IPS-20b (cell line): ENCODE measurements at regions not wholly inside any gene's neighbourhood (a gene's known extent, or its start where the extent isn't known, plus 50 kb on each side); places are given as distances from the start of the nearest gene placed in this dataset.

Experiments
- H3K27ac ChIP-seq: one replicate; pipeline ENCODE4 v1.5.1; 2013; ENCODE audit warnings: low read length
- H3K27me3 ChIP-seq: 2 replicates; pipeline ENCODE4 v1.6.1; 2013; ENCODE audit warnings: mild to moderate bottlenecking, low read length, inconsistent platforms; ENCODE audit not compliant: insufficient read depth
- H3K36me3 ChIP-seq: 2 replicates; pipeline ENCODE4 v1.6.1; 2013; ENCODE audit warnings: low read depth, mild to moderate bottlenecking, inconsistent platforms, low read length, moderate library complexity; ENCODE audit not compliant: insufficient read depth
- H3K4me1 ChIP-seq: 2 replicates; pipeline ENCODE4 v1.6.1; 2013; ENCODE audit warnings: mild to moderate bottlenecking, control low read depth, inconsistent platforms, low read length, moderate library complexity; ENCODE audit not compliant: insufficient read depth
- H3K4me3 ChIP-seq: 2 replicates; pipeline ENCODE4 v1.5.1; 2013; ENCODE audit warnings: mild to moderate bottlenecking, low read length, inconsistent platforms
- H3K9ac ChIP-seq: 2 replicates; pipeline ENCODE4 v1.6.1; 2013; ENCODE audit warnings: low read depth, mild to moderate bottlenecking, inconsistent platforms, low read length, moderate library complexity
- H3K9me3 ChIP-seq: 2 replicates; pipeline ENCODE4 v1.6.1; 2013; ENCODE audit warnings: mild to moderate bottlenecking, low read depth, low read length, inconsistent platforms; ENCODE audit not compliant: insufficient read depth

DNA sequence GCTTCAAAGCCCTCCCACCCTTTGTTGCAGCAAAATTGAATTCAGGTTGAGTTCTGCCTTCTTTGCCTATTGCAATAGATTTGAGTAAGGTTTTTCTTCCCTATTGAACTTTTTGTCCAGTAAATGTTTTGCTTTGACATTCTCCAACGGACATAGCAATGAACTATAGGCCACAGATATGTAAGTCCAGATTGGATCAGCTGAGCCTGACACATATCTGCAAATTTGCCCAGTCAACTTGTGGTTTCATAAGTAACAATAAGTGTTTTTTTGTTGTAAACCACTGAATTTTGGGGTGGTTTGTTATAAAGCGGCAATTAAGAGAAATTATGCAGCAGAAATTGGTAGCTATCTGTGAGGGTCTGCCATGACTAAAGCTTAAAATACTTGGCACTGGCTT is 332.1 kb upstream of the SORCS1 start:
- Histone ChIP-seq H3K9me3 (no peaks in the 10 kb centered on the region), H3K36me3 (no peaks in the 10 kb centered on the region), H3K9ac (no peak overlapping the region), H3K4me3 (no peak overlapping the region), H3K27ac (no peak overlapping the region), H3K27me3 (no peaks in the 10 kb centered on the region), H3K4me1 (no peaks in the 10 kb centered on the region)

DNA sequence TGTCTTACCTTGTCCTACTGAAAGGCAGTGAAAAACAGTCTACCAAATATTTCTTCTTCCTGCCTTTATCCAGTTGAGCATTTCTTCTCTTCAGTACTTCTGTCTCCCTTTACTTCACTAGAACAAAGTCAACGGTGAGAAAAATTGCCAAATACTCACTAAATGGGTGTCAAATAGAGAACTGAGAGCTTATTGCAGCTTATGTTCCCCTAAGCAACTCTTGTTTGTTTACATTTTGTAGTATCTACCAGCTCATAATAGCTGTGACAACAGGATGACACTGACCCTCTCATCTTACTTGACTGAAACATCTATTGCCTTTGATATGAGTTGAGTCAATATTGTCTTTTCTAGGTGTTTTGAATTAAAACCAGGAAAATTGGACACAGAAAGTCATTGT is 327.9 kb upstream of the SORCS1 start:
- Histone ChIP-seq H3K4me3 (no peak overlapping the region), H3K36me3 (no peaks in the 10 kb centered on the region), H3K9ac (no peak overlapping the region), H3K27ac (no peak overlapping the region), H3K9me3 (no peaks in the 10 kb centered on the region), H3K4me1 (no peaks in the 10 kb centered on the region), H3K27me3 (no peaks in the 10 kb centered on the region)

GRCh38 chr10:107490389-107490788 is 325.9 kb upstream of the SORCS1 start:
- H3K4me3 ChIP-seq: no peak overlapping the region
- no peak overlapping the region for H3K27ac ChIP-seq
- H3K9me3 ChIP-seq: no peaks in the 10 kb centered on the region
- H3K4me1 ChIP-seq: no peaks in the 10 kb centered on the region
- H3K27me3 ChIP-seq: no peaks in the 10 kb centered on the region
- no peak overlapping the region for H3K9ac ChIP-seq
- no peaks in the 10 kb centered on the region for H3K36me3 ChIP-seq

- no peaks in the 10 kb centered on the region for H3K9me3 ChIP-seq
- H3K36me3 ChIP-seq: no peaks in the 10 kb centered on the region
- no peaks in the 10 kb centered on the region for H3K4me1 ChIP-seq
- no peak overlapping the region for H3K27ac ChIP-seq
- no peak overlapping the region for H3K4me3 ChIP-seq
- no peak overlapping the region for H3K9ac ChIP-seq
- H3K27me3 ChIP-seq: no peaks in the 10 kb centered on the region
These were observed 322.8 kb upstream of the SORCS1 start for GRCh38 chr10:107487284-107487683.

DNA sequence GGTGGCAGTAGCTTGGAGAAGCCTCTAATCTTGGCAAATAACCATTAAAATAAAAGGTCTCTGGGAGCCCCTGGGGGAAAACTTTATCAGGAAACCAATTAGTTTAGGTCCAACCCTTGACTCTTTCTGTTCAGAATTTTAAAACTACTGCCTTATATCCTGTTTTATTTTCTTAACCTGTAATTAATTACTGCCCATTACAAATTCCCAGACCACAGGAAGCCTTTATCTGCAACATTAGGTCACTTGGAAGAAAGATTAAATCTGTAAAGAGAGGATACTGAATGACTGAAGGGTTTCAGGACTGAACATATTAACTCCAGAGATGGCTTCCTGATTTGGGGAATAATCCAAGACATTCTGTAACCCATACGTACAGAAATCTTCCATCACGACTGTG is 320.5 kb upstream of the SORCS1 start:
- no peaks in the 10 kb centered on the region for H3K9me3 ChIP-seq
- no peaks in the 10 kb centered on the region for H3K4me1 ChIP-seq
- no peak overlapping the region for H3K9ac ChIP-seq
- H3K27ac ChIP-seq: no peak overlapping the region
- no peak overlapping the region for H3K4me3 ChIP-seq
- H3K36me3 ChIP-seq: no peaks in the 10 kb centered on the region
- H3K27me3 ChIP-seq: no peaks in the 10 kb centered on the region

DNA sequence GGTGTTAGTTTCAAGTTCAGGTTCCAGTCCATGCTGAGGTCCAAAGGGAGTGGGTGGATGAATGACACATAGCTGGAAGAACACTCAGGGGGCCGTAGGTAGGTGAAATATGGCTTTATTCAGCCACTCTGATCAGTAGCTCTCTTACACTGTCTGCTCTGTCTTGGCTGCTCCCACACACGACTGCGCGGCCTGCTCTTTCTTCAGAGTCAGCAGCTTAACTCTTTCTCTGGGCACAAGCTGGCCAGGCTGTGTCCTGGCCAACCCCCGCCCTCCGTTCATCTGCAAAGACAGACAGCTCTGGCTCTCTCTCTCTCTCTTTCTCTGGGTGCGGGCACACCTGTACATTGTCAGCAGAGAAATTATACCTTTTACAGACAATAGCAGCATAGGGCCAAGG is 317.4 kb upstream of the SORCS1 start:
- no peaks in the 10 kb centered on the region for H3K4me1 ChIP-seq
- no peak overlapping the region for H3K4me3 ChIP-seq
- H3K36me3 ChIP-seq: no peaks in the 10 kb centered on the region
- no peaks in the 10 kb centered on the region for H3K27me3 ChIP-seq
- H3K9me3 ChIP-seq: no peaks in the 10 kb centered on the region
- no peak overlapping the region for H3K9ac ChIP-seq
- no peak overlapping the region for H3K27ac ChIP-seq

DNA sequence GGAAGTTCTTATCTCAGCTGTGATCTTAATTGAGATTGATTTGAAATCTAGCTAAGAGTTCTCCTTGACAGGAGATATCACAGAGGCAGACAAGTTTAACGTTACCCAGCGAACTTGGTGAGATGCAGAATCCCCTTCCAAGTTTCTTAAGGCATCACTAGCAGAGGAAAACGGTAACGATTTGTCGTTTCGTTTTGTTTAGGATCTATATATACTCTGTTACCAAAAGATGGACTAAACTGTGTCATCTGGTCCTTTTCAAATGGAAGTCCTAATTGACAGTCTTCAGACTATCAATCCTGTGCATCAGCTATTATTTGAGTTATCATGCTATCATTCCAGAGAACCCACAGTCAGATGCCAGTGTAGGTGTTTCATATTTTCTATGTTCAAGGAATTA is 316.7 kb upstream of the SORCS1 start:
- Histone ChIP-seq H3K27ac (no peak overlapping the region), H3K4me1 (no peaks in the 10 kb centered on the region), H3K9me3 (no peaks in the 10 kb centered on the region), H3K27me3 (no peaks in the 10 kb centered on the region), H3K9ac (no peak overlapping the region), H3K36me3 (no peaks in the 10 kb centered on the region), H3K4me3 (no peak overlapping the region)

GRCh38 chr10:107480781-107481180 is 316.3 kb upstream of the SORCS1 start:
- H3K4me3 ChIP-seq: no peak overlapping the region
- H3K9me3 ChIP-seq: no peaks in the 10 kb centered on the region
- H3K27me3 ChIP-seq: no peaks in the 10 kb centered on the region
- no peaks in the 10 kb centered on the region for H3K4me1 ChIP-seq
- H3K27ac ChIP-seq: no peak overlapping the region
- no peaks in the 10 kb centered on the region for H3K36me3 ChIP-seq
- H3K9ac ChIP-seq: no peak overlapping the region

DNA sequence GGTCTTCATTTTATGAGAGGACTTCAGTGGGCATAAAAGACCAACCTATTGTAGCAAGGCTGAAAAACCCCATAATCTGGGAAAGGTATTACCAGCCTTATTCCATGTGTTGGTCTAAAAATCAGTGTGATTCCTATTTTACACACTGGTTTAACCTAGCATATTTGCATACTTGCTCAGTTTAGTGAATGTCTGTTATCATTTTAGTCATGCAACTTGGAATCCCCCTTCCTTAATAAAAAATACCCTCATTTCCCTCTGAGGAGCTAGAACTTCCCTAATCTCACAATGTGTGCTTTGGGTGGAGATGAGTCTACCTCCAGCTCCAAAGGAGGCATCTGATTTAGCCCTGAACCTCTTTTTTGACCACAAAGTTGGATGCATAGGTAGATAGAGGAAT is 312.8 kb upstream of the SORCS1 start:
- Histone ChIP-seq H3K27me3 (no peaks in the 10 kb centered on the region), H3K4me1 (no peaks in the 10 kb centered on the region), H3K4me3 (no peak overlapping the region), H3K27ac (no peak overlapping the region), H3K9ac (no peak overlapping the region), H3K36me3 (no peaks in the 10 kb centered on the region), H3K9me3 (no peaks in the 10 kb centered on the region)

GRCh38 chr10:107476408-107476807 is 311.9 kb upstream of the SORCS1 start:
- Histone ChIP-seq H3K4me3 (no peak overlapping the region), H3K27me3 (no peaks in the 10 kb centered on the region), H3K36me3 (no peaks in the 10 kb centered on the region), H3K27ac (no peak overlapping the region), H3K9me3 (no peaks in the 10 kb centered on the region), H3K4me1 (no peaks in the 10 kb centered on the region), H3K9ac (no peak overlapping the region)

DNA sequence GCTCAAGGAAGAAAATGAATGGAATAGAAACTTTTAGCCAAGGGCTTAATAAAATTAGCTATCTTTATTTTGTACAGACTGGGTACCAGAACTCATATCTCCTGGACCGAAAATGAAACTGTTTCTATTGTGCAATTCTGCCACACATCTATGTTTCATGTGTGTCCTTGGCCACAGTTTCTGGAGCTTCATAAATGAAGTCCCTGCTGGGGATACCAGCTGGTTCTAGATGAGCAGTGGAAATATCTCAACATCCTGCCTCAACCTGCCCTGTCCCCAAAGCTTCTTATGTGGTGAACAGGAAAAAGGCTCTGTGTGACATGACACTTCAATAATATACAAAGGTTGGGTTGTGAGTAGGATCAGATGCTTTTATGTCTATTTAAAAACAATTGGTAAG is 310.1 kb upstream of the SORCS1 start:
- Histone ChIP-seq H3K4me1 (no peaks in the 10 kb centered on the region), H3K4me3 (no peak overlapping the region), H3K9me3 (no peaks in the 10 kb centered on the region), H3K36me3 (no peaks in the 10 kb centered on the region), H3K27ac (no peak overlapping the region), H3K9ac (no peak overlapping the region), H3K27me3 (no peaks in the 10 kb centered on the region)

DNA sequence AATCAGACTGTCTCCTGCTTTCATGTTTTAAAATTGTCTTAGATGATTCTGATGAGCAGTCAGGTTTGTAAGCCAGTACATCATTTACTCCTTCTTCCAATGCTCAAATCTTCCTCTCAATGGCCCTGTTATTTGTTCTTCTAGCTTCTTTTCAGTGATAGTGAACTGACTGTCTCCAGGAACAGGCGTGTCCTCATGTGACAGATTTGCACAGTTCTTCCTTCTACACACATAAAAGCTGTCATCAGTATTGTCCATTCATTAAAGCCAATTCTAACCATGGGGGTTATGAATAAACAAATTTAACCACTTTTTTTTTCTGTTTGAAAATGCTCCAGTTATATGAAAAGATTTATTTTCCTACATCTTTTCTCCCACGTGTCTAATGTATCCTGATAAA is 308.7 kb upstream of the SORCS1 start:
- Histone ChIP-seq H3K36me3 (no peaks in the 10 kb centered on the region), H3K4me3 (no peak overlapping the region)

DNA sequence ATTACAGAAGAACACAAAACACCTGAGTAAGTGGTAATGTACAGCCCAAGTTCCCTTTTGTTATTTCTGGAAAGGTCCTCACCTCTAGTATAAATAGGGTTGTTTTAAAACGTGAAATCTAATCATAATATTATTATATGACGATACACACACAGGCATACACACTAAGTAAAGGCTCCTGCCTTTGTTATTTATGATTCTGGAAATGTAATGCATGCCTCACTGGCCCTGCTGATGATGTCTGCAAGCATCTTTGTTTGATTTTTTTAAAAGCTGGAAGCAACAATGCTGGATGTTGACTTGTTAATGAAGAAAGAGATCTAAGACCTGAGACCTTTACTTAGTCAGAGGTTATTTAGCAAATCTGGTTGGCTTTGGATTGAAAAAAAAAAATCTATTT is 307.4 kb upstream of the SORCS1 start:
- Histone ChIP-seq H3K4me3 (no peak overlapping the region), H3K4me1 (no peaks in the 10 kb centered on the region), H3K27me3 (no peaks in the 10 kb centered on the region)

More for the DNA sequence above, 308.7 kb upstream of the SORCS1 start:
- Histone ChIP-seq H3K9me3 (no peaks in the 10 kb centered on the region), H3K27ac (no peak overlapping the region), H3K9ac (no peak overlapping the region), H3K4me1 (no peaks in the 10 kb centered on the region), H3K27me3 (no peaks in the 10 kb centered on the region)

More for the DNA sequence above, 307.4 kb upstream of the SORCS1 start:
- H3K9ac ChIP-seq: no peak overlapping the region
- H3K36me3 ChIP-seq: no peaks in the 10 kb centered on the region
- H3K27ac ChIP-seq: no peak overlapping the region
- no peaks in the 10 kb centered on the region for H3K9me3 ChIP-seq
